ENCODE measurements at regions not wholly inside any gene's neighbourhood (a gene's known extent, or its start where the extent isn't known, plus 50 kb on each side); places are given as distances from the start of the nearest gene placed in this dataset.

GRCh38 chr3:74534611-74535010, 79.8 kb downstream of the CNTN3 start:
- no peak for TF ChIP-seq CTCF (IDR thresholded peaks at IDR 0.05; ENCODE audit: insufficient read depth, low read length, severe bottlenecking)
- Histone ChIP-seq H3K36me3 (ENCODE audit: control insufficient read depth, insufficient read depth, low read length) (no peaks in the 10 kb centered on the region), H3K27me3 (ENCODE audit: control insufficient read depth, insufficient read depth, low read length) (no peaks in the 10 kb centered on the region), H3K4me3 (ENCODE audit: low read depth, low read length) (no peak overlapping the region)
- FAIRE-seq (no peak), DNase-seq (ENCODE audit: low read depth) (no peak)

- no peak overlapping the region for H3K4me3 ChIP-seq (ENCODE audit: low read depth, low read length)
- H3K27me3 ChIP-seq (ENCODE audit: control insufficient read depth, insufficient read depth, low read length) = no peaks in the 10 kb centered on the region
- FAIRE-seq (no peak), DNase-seq (ENCODE audit: low read depth) (peak; percentile 90)
- no peaks in the 10 kb centered on the region for H3K36me3 ChIP-seq (ENCODE audit: control insufficient read depth, insufficient read depth, low read length)
- TF ChIP-seq CTCF (IDR thresholded peaks at IDR 0.05; ENCODE audit: insufficient read depth, low read length, severe bottlenecking) = no peak
Observed at GRCh38 chr3:74532446-74532845, 82.0 kb downstream of the CNTN3 start.

GRCh38 chr3:74531491-74531890, 83.0 kb downstream of the CNTN3 start:
- DNase-seq (ENCODE audit: low read depth) (peak; percentile 59), FAIRE-seq (no peak)
- TF ChIP-seq CTCF (IDR thresholded peaks at IDR 0.05; ENCODE audit: insufficient read depth, low read length, severe bottlenecking) = no peak
- H3K27me3 ChIP-seq (ENCODE audit: control insufficient read depth, insufficient read depth, low read length) = no peaks in the 10 kb centered on the region
- H3K4me3 ChIP-seq (ENCODE audit: low read depth, low read length) = no peak overlapping the region
- no peaks in the 10 kb centered on the region for H3K36me3 ChIP-seq (ENCODE audit: control insufficient read depth, insufficient read depth, low read length)

- Histone ChIP-seq H3K4me3 (ENCODE audit: low read depth, low read length) (no peak overlapping the region), H3K27me3 (ENCODE audit: control insufficient read depth, insufficient read depth, low read length) (no peaks in the 10 kb centered on the region), H3K36me3 (ENCODE audit: control insufficient read depth, insufficient read depth, low read length) (no peaks in the 10 kb centered on the region)
- TF ChIP-seq CTCF (IDR thresholded peaks at IDR 0.05; ENCODE audit: insufficient read depth, low read length, severe bottlenecking) = no peak
- FAIRE-seq = no peak
- no peak for DNase-seq (ENCODE audit: low read depth)
Observed at GRCh38 chr3:74529145-74529544, 85.3 kb downstream of the CNTN3 start.

- no peak for TF ChIP-seq CTCF (IDR thresholded peaks at IDR 0.05; ENCODE audit: insufficient read depth, low read length, severe bottlenecking)
- H3K27me3 ChIP-seq (ENCODE audit: control insufficient read depth, insufficient read depth, low read length) = no peaks in the 10 kb centered on the region
- no peak overlapping the region for H3K4me3 ChIP-seq (ENCODE audit: low read depth, low read length)
- no peak for FAIRE-seq
- DNase-seq (ENCODE audit: low read depth) = no peak
- H3K36me3 ChIP-seq (ENCODE audit: control insufficient read depth, insufficient read depth, low read length) = no peaks in the 10 kb centered on the region
Observed at GRCh38 chr3:74527566-74527965, 86.9 kb downstream of the CNTN3 start.

- Histone ChIP-seq H3K36me3 (ENCODE audit: control insufficient read depth, insufficient read depth, low read length) (no peaks in the 10 kb centered on the region), H3K4me3 (ENCODE audit: low read depth, low read length) (no peak overlapping the region), H3K27me3 (ENCODE audit: control insufficient read depth, insufficient read depth, low read length) (no peaks in the 10 kb centered on the region)
- TF ChIP-seq CTCF (IDR thresholded peaks at IDR 0.05; ENCODE audit: insufficient read depth, low read length, severe bottlenecking) = no peak
- DNase-seq (ENCODE audit: low read depth) = no peak
- no peak for FAIRE-seq
Observed at GRCh38 chr3:74523811-74524210, 90.6 kb downstream of the CNTN3 start.
